ENCODE measurements at regions not wholly inside any gene's neighbourhood (a gene's known extent, or its start where the extent isn't known, plus 50 kb on each side); places are given as distances from the start of the nearest gene placed in this dataset.

DNA sequence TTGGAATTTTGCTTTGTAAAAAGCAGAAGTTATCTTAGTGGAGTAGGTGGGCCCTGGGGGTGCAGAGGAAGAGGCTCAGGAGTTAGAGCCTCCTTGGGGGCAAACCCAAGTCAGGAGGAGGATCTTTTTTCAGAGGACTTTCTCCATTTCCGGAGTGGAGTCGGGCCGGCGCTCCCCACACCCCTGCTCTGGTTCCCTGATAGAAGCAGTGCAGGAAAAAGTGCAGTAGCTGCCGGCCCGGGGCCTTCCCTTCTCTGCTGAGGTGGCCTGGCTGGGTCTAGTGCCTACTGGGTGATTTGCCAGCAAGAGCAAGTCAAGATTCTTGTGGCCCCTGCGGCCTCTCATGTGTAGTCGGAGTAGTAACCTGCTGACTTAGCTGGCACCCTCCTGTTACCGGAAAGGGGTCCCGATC is 124.2 kb upstream of the HS6ST1 start:
- TF ChIP-seq, protein P1, sequence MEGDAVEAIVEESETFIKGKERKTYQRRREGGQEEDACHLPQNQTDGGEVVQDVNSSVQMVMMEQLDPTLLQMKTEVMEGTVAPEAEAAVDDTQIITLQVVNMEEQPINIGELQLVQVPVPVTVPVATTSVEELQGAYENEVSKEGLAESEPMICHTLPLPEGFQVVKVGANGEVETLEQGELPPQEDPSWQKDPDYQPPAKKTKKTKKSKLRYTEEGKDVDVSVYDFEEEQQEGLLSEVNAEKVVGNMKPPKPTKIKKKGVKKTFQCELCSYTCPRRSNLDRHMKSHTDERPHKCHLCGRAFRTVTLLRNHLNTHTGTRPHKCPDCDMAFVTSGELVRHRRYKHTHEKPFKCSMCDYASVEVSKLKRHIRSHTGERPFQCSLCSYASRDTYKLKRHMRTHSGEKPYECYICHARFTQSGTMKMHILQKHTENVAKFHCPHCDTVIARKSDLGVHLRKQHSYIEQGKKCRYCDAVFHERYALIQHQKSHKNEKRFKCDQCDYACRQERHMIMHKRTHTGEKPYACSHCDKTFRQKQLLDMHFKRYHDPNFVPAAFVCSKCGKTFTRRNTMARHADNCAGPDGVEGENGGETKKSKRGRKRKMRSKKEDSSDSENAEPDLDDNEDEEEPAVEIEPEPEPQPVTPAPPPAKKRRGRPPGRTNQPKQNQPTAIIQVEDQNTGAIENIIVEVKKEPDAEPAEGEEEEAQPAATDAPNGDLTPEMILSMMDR (IDR thresholded peaks at IDR 0.05): no peak
- TF ChIP-seq EZH2 (IDR thresholded peaks at IDR 0.05) (no peak), EZH2phosphoT487 (IDR thresholded peaks at IDR 0.05) (no peak)

Measured in neural progenitor cell (in vitro differentiated cells).